ENCODE measurements at regions not wholly inside any gene's neighbourhood (a gene's known extent, or its start where the extent isn't known, plus 50 kb on each side); places are given as distances from the start of the nearest gene placed in this dataset.

DNA sequence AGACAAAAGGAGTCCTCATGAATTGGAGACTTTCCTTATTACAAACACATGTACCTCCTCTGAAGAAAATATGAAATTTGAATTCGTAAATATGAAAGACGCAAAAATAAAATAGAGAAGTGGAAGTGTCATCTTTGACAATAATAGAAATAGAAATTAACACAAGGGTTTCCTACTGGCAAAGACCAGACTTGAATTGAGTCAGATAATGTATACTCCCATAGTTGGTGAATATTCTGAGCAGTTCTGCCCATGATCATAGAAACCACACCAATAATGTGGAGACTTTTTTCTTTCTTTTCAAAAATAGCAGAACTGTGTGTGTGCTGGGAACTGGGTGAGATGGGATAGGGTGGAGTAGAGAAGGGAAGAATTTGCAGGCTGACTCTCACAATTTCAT, 277.7 kb upstream of the TET2 start:
- no peak for TF ChIP-seq ZFHX2 (tag by site-specific recombination; conservative IDR thresholded peaks at IDR 0.05)
- no peak for TF ChIP-seq RBAK (tag by site-specific recombination; IDR thresholded peaks at IDR 0.05)
- no peak for TF ChIP-seq ZNF776 (tag by site-specific recombination; IDR thresholded peaks at IDR 0.05; ENCODE audit: borderline replicate concordance)
- no peak for TF ChIP-seq ZNF155 (tag by site-specific recombination; IDR thresholded peaks at IDR 0.05)

Measured in HEK293 (cell line).